ENCODE measurements at regions not wholly inside any gene's neighbourhood (a gene's known extent, or its start where the extent isn't known, plus 50 kb on each side); places are given as distances from the start of the nearest gene placed in this dataset.

GRCh38 chr1:243917177-243917862, 67.3 kb upstream of the AKT3 start:
- peak; percentile 78 for DNase-seq (ENCODE audit: low read depth)

- no peak for DNase-seq (ENCODE audit: low read depth)
These were observed 66.1 kb upstream of the AKT3 start for GRCh38 chr1:243916160-243916559.

- DNase-seq (ENCODE audit: low read depth), result no peak
These were observed 62.3 kb upstream of the AKT3 start for GRCh38 chr1:243912347-243912746.

GRCh38 chr1:243910607-243911006, 60.6 kb upstream of the AKT3 start:
- no peak for DNase-seq (ENCODE audit: low read depth)

GRCh38 chr1:243903895-243904294, 53.9 kb upstream of the AKT3 start:
- DNase-seq (ENCODE audit: low read depth), result peak; percentile 24

- no peak for DNase-seq (ENCODE audit: low read depth)
These were observed 53.0 kb upstream of the AKT3 start for GRCh38 chr1:243903041-243903440.

GRCh38 chr1:243902100-243902499, 52.1 kb upstream of the AKT3 start:
- DNase-seq (ENCODE audit: low read depth), result no peak
